Activated naive CD8-positive, alpha-beta T cell treated with anti-CD3 and anti-CD28 coated beads, Interleukin-2, amount 10 ng/mL, durations not matched to agents 7 days and 5 days (primary cell): ENCODE measurements at regions not wholly inside any gene's neighbourhood (a gene's known extent, or its start where the extent isn't known, plus 50 kb on each side); places are given as distances from the start of the nearest gene placed in this dataset.
"Not testable (repeated sequence)": the region's sequence is repeated elsewhere in the genome, so short reads cannot be mapped to it uniquely, and the experiment has no call there.

Experiments
- ATAC-seq: fragments of 150-1000 bp; cut with Tn5 transposase; one replicate; pipeline ENCODE4 v1.10.0; 2021; ENCODE audit warnings: low read depth, moderate library complexity
- POLR2A ChIA-PET: fragments of 350-600 bp; sonication (Branson Sonifier 250); formaldehyde crosslinking; loops from one replicate; lab custom pipeline; 2021; ENCODE audit warnings: antibody characterized with exemption; lab: Charles Lee
- DNase-seq: peaks from one replicate; pipeline ENCODE4 v3.0.0; 2021
- H3K27ac Mint-ChIP-seq: one replicate; pipeline ENCODE4 v1.8.0; 2022; ENCODE audit warnings: mild to moderate bottlenecking, mixed read lengths
- H3K27me3 Mint-ChIP-seq: one replicate; pipeline ENCODE4 v1.8.0; 2022; ENCODE audit warnings: mild to moderate bottlenecking, moderate library complexity, mixed read lengths
- H3K36me3 Mint-ChIP-seq: one replicate; pipeline ENCODE4 v1.8.0; 2021; ENCODE audit warnings: mild to moderate bottlenecking, mixed read lengths
- H3K4me1 Mint-ChIP-seq: one replicate; pipeline ENCODE4 v1.8.0; 2021; ENCODE audit warnings: mixed read lengths
- H3K4me3 Mint-ChIP-seq: one replicate; pipeline ENCODE4 v1.8.0; 2022; ENCODE audit warnings: mild to moderate bottlenecking, moderate library complexity, mixed read lengths
- H3K9me3 Mint-ChIP-seq: one replicate; pipeline ENCODE4 v1.8.0; 2021; ENCODE audit warnings: mixed read lengths

- H3K36me3 Mint-ChIP-seq, DNase-seq, H3K4me3 Mint-ChIP-seq, ATAC-seq, H3K27me3 Mint-ChIP-seq, H3K9me3 Mint-ChIP-seq, H3K27ac Mint-ChIP-seq, POLR2A ChIA-PET: not testable (repeated sequence)
- peaks cover 33% of the 10 kb centered on the region for H3K4me1 Mint-ChIP-seq
Measured at GRCh38 chr9:89689321-89689720, 84.5 kb downstream of the GADD45G start.

DNA sequence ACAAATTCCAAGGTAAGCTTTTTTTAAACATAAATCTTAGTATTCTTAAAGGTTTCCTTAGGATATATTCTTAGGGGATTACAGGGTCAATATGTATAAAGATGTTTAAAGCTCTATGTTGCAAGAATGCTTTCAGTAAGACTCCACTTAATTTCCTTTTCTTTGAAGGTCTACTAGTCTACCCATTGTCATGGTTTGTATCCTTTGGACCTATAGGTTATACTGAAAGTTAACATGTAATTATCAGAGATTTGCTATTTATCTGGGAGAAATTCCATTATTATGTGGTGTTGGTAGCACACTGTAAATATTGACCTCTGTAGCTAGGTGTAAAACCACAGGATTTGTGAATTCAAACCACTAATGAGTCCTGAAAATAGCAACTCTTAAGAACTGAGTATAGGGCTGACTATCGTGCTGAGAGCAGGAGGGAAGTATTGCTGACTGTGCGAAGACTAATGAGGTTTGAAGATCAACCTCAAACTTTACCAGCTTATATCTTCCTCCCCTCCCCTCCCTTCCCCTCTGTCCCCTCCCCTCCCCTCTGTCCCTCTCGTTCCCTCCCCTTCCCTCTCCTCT, 85.6 kb downstream of the GADD45G start:
- Mint-ChIP-seq H3K9me3 (no peaks in the 10 kb centered on the region), H3K27ac (peak overlapping the region; percentile 64), H3K4me3 (peak overlapping the region; percentile 2), H3K36me3 (peaks cover 4% of the 10 kb centered on the region), H3K27me3 (no peaks in the 10 kb centered on the region), H3K4me1 (peaks cover 34% of the 10 kb centered on the region)
- ATAC-seq, result peak; percentile 85
- POLR2A ChIA-PET, result interaction anchor here (0.6 to 2.6 kb wide), 4 partner anchors 11 to 53 kb away, joined by 3 to 19 read pairs (median 4); no protein-coding TSS in a partner anchor
- DNase-seq, result no peak

DNA sequence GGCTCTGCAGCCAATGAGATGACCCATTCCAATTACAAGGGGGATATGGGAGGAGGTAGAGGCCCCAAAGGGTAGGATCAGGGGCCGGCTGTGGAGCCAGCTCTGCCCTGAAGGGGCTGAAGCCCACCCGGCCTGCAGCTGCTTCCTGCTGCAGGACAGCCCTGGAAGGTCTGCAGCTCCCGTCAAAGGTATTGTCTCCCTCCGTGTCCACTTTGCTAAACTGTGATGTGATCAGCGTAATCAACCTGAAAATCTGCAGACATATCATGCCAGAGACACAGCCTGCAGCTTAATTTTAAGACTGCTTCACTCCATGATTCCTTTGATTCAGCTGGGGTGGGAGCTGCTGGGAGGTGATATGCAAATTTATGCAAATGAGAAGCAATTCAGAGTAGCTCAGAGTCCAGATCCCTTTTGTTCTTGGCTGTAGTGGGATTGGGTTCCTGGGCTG, 90.7 kb downstream of the GADD45G start:
- H3K36me3 Mint-ChIP-seq, result peaks cover 4% of the 10 kb centered on the region
- H3K4me1 Mint-ChIP-seq, result peaks cover 45% of the 10 kb centered on the region
- peaks cover 4% of the 10 kb centered on the region for H3K9me3 Mint-ChIP-seq
- POLR2A ChIA-PET, result interaction anchor here (0.5 to 0.9 kb wide), 2 partner anchors 91 to 1474 kb away, joined by 3 read pairs; partner anchors contain the start of gene GADD45G
- H3K4me3 Mint-ChIP-seq, result no peak overlapping the region
- ATAC-seq, result no peak
- no peaks in the 10 kb centered on the region for H3K27me3 Mint-ChIP-seq
- H3K27ac Mint-ChIP-seq, result no peak overlapping the region
- DNase-seq, result no peak

DNA sequence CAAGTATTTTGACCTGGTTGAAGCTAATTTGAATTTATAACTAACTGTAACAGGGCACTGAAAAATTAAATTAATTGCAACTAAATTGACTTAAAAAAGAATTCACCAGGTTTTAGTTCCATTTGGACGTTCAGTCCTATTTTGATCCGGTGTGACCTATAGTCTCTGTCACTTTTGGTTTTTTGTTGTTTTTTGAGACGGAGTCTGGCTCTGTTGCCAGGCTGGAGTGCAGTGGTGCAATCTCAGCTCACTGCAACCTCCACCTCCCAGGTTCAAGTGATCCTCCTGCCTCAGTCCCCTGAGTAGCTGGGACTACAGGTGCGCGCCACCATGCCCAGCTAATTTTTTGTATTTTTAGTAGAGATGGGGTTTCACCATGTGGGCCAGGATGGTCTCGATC, 91.2 kb downstream of the GADD45G start:
- not testable (repeated sequence) for DNase-seq, H3K27ac Mint-ChIP-seq, H3K9me3 Mint-ChIP-seq, H3K27me3 Mint-ChIP-seq, ATAC-seq, H3K36me3 Mint-ChIP-seq, H3K4me3 Mint-ChIP-seq
- peaks cover 42% of the 10 kb centered on the region for H3K4me1 Mint-ChIP-seq
- POLR2A ChIA-PET, result interaction anchor here (0.5 to 0.9 kb wide), 2 partner anchors 91 to 1473 kb away, joined by 3 read pairs; partner anchors contain the start of gene GADD45G

- Mint-ChIP-seq H3K9me3 (peaks cover 4% of the 10 kb centered on the region), H3K27ac (peak overlapping the region; percentile 31), H3K4me1 (peaks cover 37% of the 10 kb centered on the region), H3K36me3 (peaks cover 4% of the 10 kb centered on the region), H3K4me3 (no peak overlapping the region), H3K27me3 (no peaks in the 10 kb centered on the region)
- POLR2A ChIA-PET, result no interaction called here
- DNase-seq (no peak), ATAC-seq (no peak)
Measured at GRCh38 chr9:89696780-89697179, 92.0 kb downstream of the GADD45G start.

DNA sequence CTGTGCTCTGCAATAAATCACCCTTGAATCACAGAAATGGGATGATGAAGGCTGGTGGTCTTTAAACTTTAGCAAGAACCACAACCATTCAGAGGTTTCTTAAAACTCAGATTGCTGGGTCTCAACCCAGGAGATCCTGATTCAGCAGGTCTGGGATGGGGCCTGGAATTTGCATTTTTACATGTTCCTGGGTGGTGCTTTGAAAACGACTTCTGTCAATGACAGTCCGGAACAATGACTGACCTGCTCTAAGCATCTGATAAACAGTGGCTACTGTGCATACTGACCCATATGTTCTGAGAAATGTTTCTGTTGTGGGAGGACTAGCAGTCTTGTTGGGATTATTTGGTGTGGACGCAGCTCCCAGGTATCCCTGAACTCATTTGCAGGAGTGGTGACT, 92.7 kb downstream of the GADD45G start:
- Mint-ChIP-seq H3K9me3 (peaks cover 4% of the 10 kb centered on the region), H3K27me3 (no peaks in the 10 kb centered on the region), H3K27ac (no peak overlapping the region), H3K4me3 (no peak overlapping the region), H3K36me3 (peaks cover 4% of the 10 kb centered on the region), H3K4me1 (peaks cover 38% of the 10 kb centered on the region)
- ATAC-seq (no peak), DNase-seq (no peak)
- POLR2A ChIA-PET, result interaction anchor here (0.7 kb wide), 1 partner anchor 46 kb away, joined by 3 read pairs; no protein-coding TSS in a partner anchor

DNA sequence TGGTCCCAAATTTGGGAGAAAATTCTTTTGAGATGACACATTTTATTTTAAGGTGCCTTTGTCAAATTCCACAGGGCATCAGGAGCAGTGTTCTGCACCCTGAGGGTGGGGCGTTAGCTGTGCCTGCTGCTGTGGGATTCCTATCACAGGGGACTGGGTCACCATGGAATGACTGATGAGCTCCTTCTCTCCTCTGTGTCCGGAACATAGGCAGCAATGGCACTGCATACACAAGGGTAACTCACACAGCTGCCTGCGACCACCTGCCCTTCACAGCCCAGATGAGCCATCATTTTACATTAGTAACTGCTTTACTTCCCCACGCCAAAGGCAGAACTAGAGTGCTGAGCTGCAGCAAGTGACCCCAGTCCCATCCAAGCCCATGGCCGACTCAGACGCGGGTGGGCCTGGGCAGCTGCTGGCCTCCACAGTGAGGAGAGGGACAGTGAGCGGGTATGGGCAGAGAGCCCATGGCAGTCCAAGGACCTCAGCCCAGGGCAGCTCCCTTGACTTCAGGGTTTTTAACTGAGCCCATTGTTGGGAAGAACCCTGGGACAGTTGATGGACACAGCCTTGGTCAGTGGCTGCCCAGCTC, 93.7 kb downstream of the GADD45G start:
- peaks cover 41% of the 10 kb centered on the region for H3K4me1 Mint-ChIP-seq
- POLR2A ChIA-PET, result interaction anchor here (1.5 kb wide), 1 partner anchor 45 kb away, joined by 4 read pairs; no protein-coding TSS in a partner anchor
- H3K4me3 Mint-ChIP-seq, result no peak overlapping the region
- no peaks in the 10 kb centered on the region for H3K27me3 Mint-ChIP-seq
- H3K36me3 Mint-ChIP-seq, result no peaks in the 10 kb centered on the region
- H3K9me3 Mint-ChIP-seq, result peaks cover 4% of the 10 kb centered on the region
- no peak for DNase-seq
- ATAC-seq, result no peak
- peak overlapping the region; percentile 19 for H3K27ac Mint-ChIP-seq

DNA sequence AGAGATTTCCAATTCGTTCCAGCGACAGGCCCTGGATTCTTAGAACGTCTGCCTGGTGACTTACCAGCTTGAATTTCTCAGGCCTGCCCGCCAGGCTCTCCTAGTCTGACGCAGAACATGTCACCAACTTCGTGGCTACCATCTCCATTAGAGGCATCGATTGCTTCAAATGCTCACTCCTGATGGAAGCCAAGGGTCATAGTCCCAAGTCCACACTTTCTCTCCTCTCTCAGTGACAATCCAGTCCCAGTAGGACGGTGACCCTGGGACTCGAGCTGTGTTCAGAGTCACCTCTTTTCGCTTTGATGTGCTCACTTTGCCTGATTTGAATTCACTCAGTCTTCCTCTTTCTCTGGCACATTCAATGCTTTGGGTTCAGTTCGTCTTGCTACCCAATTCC, 94.8 kb downstream of the GADD45G start:
- H3K27me3 Mint-ChIP-seq, result no peaks in the 10 kb centered on the region
- H3K4me3 Mint-ChIP-seq, result no peak overlapping the region
- H3K9me3 Mint-ChIP-seq, result peaks cover 4% of the 10 kb centered on the region
- POLR2A ChIA-PET, result interaction anchor here (4.2 to 4.6 kb wide), 2 partner anchors 16 to 44 kb away, joined by 29 to 50 read pairs; no protein-coding TSS in a partner anchor
- ATAC-seq (no peak), DNase-seq (no peak)
- H3K4me1 Mint-ChIP-seq, result peaks cover 50% of the 10 kb centered on the region
- H3K36me3 Mint-ChIP-seq, result peaks cover 3% of the 10 kb centered on the region
- H3K27ac Mint-ChIP-seq, result peak overlapping the region; percentile 72

- peak overlapping the region; percentile 90 for H3K4me3 Mint-ChIP-seq
- peak overlapping the region; percentile 90 for H3K27ac Mint-ChIP-seq
- H3K27me3 Mint-ChIP-seq, result no peaks in the 10 kb centered on the region
- H3K36me3 Mint-ChIP-seq, result peaks cover 3% of the 10 kb centered on the region
- DNase-seq (peak; percentile 68), ATAC-seq (peak; percentile 84)
- H3K4me1 Mint-ChIP-seq, result peaks cover 60% of the 10 kb centered on the region
- peaks cover 4% of the 10 kb centered on the region for H3K9me3 Mint-ChIP-seq
- POLR2A ChIA-PET, result interaction anchor here (1.0 to 4.6 kb wide), 6 partner anchors 8 to 298 kb away, joined by 3 to 50 read pairs (median 12); partner anchors contain the start of gene GADD45G
Measured at GRCh38 chr9:89701221-89701798, 96.5 kb downstream of the GADD45G start.

GRCh38 chr9:89702401-89702800, 97.6 kb downstream of the GADD45G start:
- DNase-seq (no peak), ATAC-seq (no peak)
- Mint-ChIP-seq H3K4me3 (peak overlapping the region; percentile 90), H3K4me1 (peaks cover 57% of the 10 kb centered on the region), H3K27ac (peak overlapping the region; percentile 90), H3K9me3 (peaks cover 4% of the 10 kb centered on the region), H3K27me3 (no peaks in the 10 kb centered on the region), H3K36me3 (peaks cover 7% of the 10 kb centered on the region)
- POLR2A ChIA-PET, result interaction anchor here (2.3 to 4.6 kb wide), 3 partner anchors 11 to 41 kb away, joined by 19 to 50 read pairs (median 29); no protein-coding TSS in a partner anchor

DNA sequence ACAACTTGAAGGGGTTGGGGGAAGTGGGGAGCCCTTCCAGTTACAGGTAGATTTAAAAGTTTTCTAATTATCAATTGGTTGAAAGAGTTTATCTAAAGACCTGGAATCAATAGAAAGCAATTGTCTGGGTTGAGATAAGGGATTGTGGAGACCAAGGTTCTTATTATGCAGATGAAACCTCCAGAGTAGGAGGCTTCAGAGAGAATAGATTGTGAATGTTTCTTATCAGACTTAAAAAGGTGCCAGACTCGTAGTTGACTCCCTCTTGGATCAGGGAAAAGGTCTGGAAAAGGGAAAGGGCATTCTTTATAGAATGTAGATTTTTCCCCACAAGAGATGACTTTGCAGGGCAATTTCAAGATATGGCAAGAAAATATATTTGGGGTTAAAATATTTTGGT, 100.8 kb downstream of the GADD45G start:
- POLR2A ChIA-PET, result no interaction called here
- Mint-ChIP-seq H3K27me3 (no peaks in the 10 kb centered on the region), H3K27ac (peak overlapping the region; percentile 22)

DNA sequence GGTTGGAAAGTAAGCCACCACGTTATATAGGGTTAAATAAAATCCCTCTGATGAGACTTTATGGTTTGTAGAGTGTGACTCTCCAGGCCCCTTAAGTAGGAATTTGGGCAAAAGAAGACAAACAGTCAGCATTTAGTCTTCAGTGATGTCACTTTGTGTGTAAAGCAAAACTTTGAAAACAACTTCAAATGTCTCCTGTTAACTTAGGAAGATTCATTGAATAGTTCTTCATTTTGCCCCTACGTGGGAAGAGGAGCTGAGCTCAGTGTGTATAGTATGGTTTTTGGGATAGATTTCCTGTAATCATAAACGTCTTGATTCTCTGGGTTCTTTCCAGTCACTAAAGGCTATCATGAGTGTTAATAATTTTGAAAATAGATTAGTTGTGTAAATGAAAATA, 101.3 kb downstream of the GADD45G start:
- H3K4me3 Mint-ChIP-seq, result no peak overlapping the region
- POLR2A ChIA-PET, result no interaction called here
- H3K9me3 Mint-ChIP-seq, result no peaks in the 10 kb centered on the region
- H3K27ac Mint-ChIP-seq, result no peak overlapping the region
- H3K27me3 Mint-ChIP-seq, result no peaks in the 10 kb centered on the region
- H3K4me1 Mint-ChIP-seq, result peaks cover 56% of the 10 kb centered on the region
- DNase-seq, result no peak
- H3K36me3 Mint-ChIP-seq, result peaks cover 21% of the 10 kb centered on the region
- ATAC-seq, result no peak

More for the DNA sequence above, 100.8 kb downstream of the GADD45G start:
- H3K36me3 Mint-ChIP-seq, result peaks cover 21% of the 10 kb centered on the region
- H3K4me3 Mint-ChIP-seq, result peak overlapping the region; percentile 4
- no peak for ATAC-seq
- peaks cover 53% of the 10 kb centered on the region for H3K4me1 Mint-ChIP-seq
- H3K9me3 Mint-ChIP-seq, result no peaks in the 10 kb centered on the region
- DNase-seq, result no peak

GRCh38 chr9:89706731-89707191, 101.9 kb downstream of the GADD45G start:
- DNase-seq (no peak), ATAC-seq (no peak)
- POLR2A ChIA-PET, result no interaction called here
- peaks cover 57% of the 10 kb centered on the region for H3K4me1 Mint-ChIP-seq
- no peak overlapping the region for H3K27ac Mint-ChIP-seq
- no peaks in the 10 kb centered on the region for H3K9me3 Mint-ChIP-seq
- H3K27me3 Mint-ChIP-seq, result no peaks in the 10 kb centered on the region
- H3K36me3 Mint-ChIP-seq, result peaks cover 22% of the 10 kb centered on the region
- H3K4me3 Mint-ChIP-seq, result no peak overlapping the region
